ENCODE measurements at regions not wholly inside any gene's neighbourhood (a gene's known extent, or its start where the extent isn't known, plus 50 kb on each side); places are given as distances from the start of the nearest gene placed in this dataset.
"Not testable (repeated sequence)": the region's sequence is repeated elsewhere in the genome, so short reads cannot be mapped to it uniquely, and the experiment has no call there.

- no peak overlapping the region for H3K4me2 ChIP-seq (ENCODE audit: control insufficient read depth, extremely low read depth, insufficient read depth, low read depth, low read length)
- H3K9me3 ChIP-seq (ENCODE audit: control insufficient read depth, low read depth, low read length): no peaks in the 10 kb centered on the region
- dilution Hi-C loops (cut with MboI; ENCODE audit: extremely low pct_ligation_motif_present, low sequenced_read_pairs): no loop called here
- H3K9me1 ChIP-seq (ENCODE audit: control insufficient read depth, extremely low read depth, insufficient read depth, low read length): no peaks in the 10 kb centered on the region
- no peaks in the 10 kb centered on the region for H3K4me1 ChIP-seq (ENCODE audit: control insufficient read depth, extremely low read depth, insufficient read depth, low read length)
- H3K27me3 ChIP-seq (ENCODE audit: control insufficient read depth, extremely low read depth, insufficient read depth, low read length): no peaks in the 10 kb centered on the region
- no peak overlapping the region for H2AFZ ChIP-seq (ENCODE audit: control insufficient read depth, low read length)
- no peak for TF ChIP-seq EZH2 (IDR thresholded peaks at IDR 0.05; ENCODE audit: low read length)
- TF ChIP-seq CTCF (optimal IDR thresholded peaks at IDR 0.05 in 1 of 3, IDR thresholded peaks at IDR 0.05 in 1 of 3, conservative IDR thresholded peaks at IDR 0.05 in 1 of 3; ENCODE audit: extremely low read depth in 1 of 3, insufficient read depth in 2 of 3, low read length in 3 of 3): no peak
- no peak overlapping the region for H3K9ac ChIP-seq (ENCODE audit: control insufficient read depth, extremely low read depth, insufficient read depth, low read length)
- no peak for FAIRE-seq
- no peak for DNase-seq (ENCODE audit: low read depth, low spot score)
- H4K20me1 ChIP-seq (ENCODE audit: control insufficient read depth, extremely low read depth, insufficient read depth, low read length): no peaks in the 10 kb centered on the region
- no peak overlapping the region for H3K27ac ChIP-seq (ENCODE audit: control insufficient read depth, insufficient read depth, low read length)
- H3K79me2 ChIP-seq (ENCODE audit: control insufficient read depth, insufficient read depth, low read length): no peaks in the 10 kb centered on the region
- H3K36me3 ChIP-seq (ENCODE audit: control insufficient read depth in 2 of 2, extremely low read depth in 1 of 2, insufficient read depth in 2 of 2, low read length in 2 of 2): no peaks in the 10 kb centered on the region
- H3K4me3 ChIP-seq (ENCODE audit: control insufficient read depth in 2 of 3, extremely low read depth in 1 of 3, insufficient read depth in 2 of 3, low read depth in 1 of 3, low read length in 3 of 3): no peak overlapping the region
Measured at GRCh38 chr4:64068096-64068495, 341.2 kb downstream of the TECRL start.

GRCh38 chr4:64062991-64063390 lies 346.3 kb downstream of the TECRL start:
- dilution Hi-C loops (cut with MboI; ENCODE audit: extremely low pct_ligation_motif_present, low sequenced_read_pairs): no loop called here
- Histone ChIP-seq H3K9ac (ENCODE audit: control insufficient read depth, extremely low read depth, insufficient read depth, low read length) (no peak overlapping the region), H3K9me1 (ENCODE audit: control insufficient read depth, extremely low read depth, insufficient read depth, low read length) (no peaks in the 10 kb centered on the region), H3K4me3 (ENCODE audit: control insufficient read depth in 2 of 3, extremely low read depth in 1 of 3, insufficient read depth in 2 of 3, low read depth in 1 of 3, low read length in 3 of 3) (no peak overlapping the region), H3K4me2 (ENCODE audit: control insufficient read depth, extremely low read depth, insufficient read depth, low read depth, low read length) (no peak overlapping the region), H3K36me3 (ENCODE audit: control insufficient read depth in 2 of 2, extremely low read depth in 1 of 2, insufficient read depth in 2 of 2, low read length in 2 of 2) (no peaks in the 10 kb centered on the region), H3K9me3 (ENCODE audit: control insufficient read depth, low read depth, low read length) (no peaks in the 10 kb centered on the region), H2AFZ (ENCODE audit: control insufficient read depth, low read length) (no peak overlapping the region), H3K79me2 (ENCODE audit: control insufficient read depth, insufficient read depth, low read length) (no peaks in the 10 kb centered on the region), H4K20me1 (ENCODE audit: control insufficient read depth, extremely low read depth, insufficient read depth, low read length) (no peaks in the 10 kb centered on the region), H3K27me3 (ENCODE audit: control insufficient read depth, extremely low read depth, insufficient read depth, low read length) (no peaks in the 10 kb centered on the region), H3K27ac (ENCODE audit: control insufficient read depth, insufficient read depth, low read length) (no peak overlapping the region), H3K4me1 (ENCODE audit: control insufficient read depth, extremely low read depth, insufficient read depth, low read length) (no peaks in the 10 kb centered on the region)
- FAIRE-seq: no peak
- TF ChIP-seq EZH2 (IDR thresholded peaks at IDR 0.05; ENCODE audit: low read length) (no peak), CTCF (optimal IDR thresholded peaks at IDR 0.05 in 1 of 3, IDR thresholded peaks at IDR 0.05 in 1 of 3, conservative IDR thresholded peaks at IDR 0.05 in 1 of 3; ENCODE audit: extremely low read depth in 1 of 3, insufficient read depth in 2 of 3, low read length in 3 of 3) (no peak)
- DNase-seq (ENCODE audit: low read depth, low spot score): no peak

- H3K9me1 ChIP-seq (ENCODE audit: control insufficient read depth, extremely low read depth, insufficient read depth, low read length); H3K4me1 ChIP-seq (ENCODE audit: control insufficient read depth, extremely low read depth, insufficient read depth, low read length); H3K27ac ChIP-seq (ENCODE audit: control insufficient read depth, insufficient read depth, low read length); H4K20me1 ChIP-seq (ENCODE audit: control insufficient read depth, extremely low read depth, insufficient read depth, low read length); H3K9ac ChIP-seq (ENCODE audit: control insufficient read depth, extremely low read depth, insufficient read depth, low read length); H3K4me2 ChIP-seq (ENCODE audit: control insufficient read depth, extremely low read depth, insufficient read depth, low read depth, low read length); H2AFZ ChIP-seq (ENCODE audit: control insufficient read depth, low read length); H3K27me3 ChIP-seq (ENCODE audit: control insufficient read depth, extremely low read depth, insufficient read depth, low read length); H3K9me3 ChIP-seq (ENCODE audit: control insufficient read depth, low read depth, low read length); FAIRE-seq; H3K79me2 ChIP-seq (ENCODE audit: control insufficient read depth, insufficient read depth, low read length); DNase-seq (ENCODE audit: low read depth, low spot score); dilution Hi-C loops (cut with MboI; ENCODE audit: extremely low pct_ligation_motif_present, low sequenced_read_pairs); H3K36me3 ChIP-seq (ENCODE audit: control insufficient read depth in 2 of 2, extremely low read depth in 1 of 2, insufficient read depth in 2 of 2, low read length in 2 of 2); H3K4me3 ChIP-seq (ENCODE audit: control insufficient read depth in 2 of 3, extremely low read depth in 1 of 3, insufficient read depth in 2 of 3, low read depth in 1 of 3, low read length in 3 of 3): not testable (repeated sequence)
Measured at GRCh38 chr4:64037033-64037432, 372.2 kb downstream of the TECRL start.

All from keratinocyte (primary cell).